HCT116 (cell line): ENCODE measurements at regions not wholly inside any gene's neighbourhood (a gene's known extent, or its start where the extent isn't known, plus 50 kb on each side); places are given as distances from the start of the nearest gene placed in this dataset.
"Not testable (repeated sequence)": the region's sequence is repeated elsewhere in the genome, so short reads cannot be mapped to it uniquely, and the experiment has no call there.

ENCODE experiments used
- ELF1 ChIP-seq: IDR thresholded peaks from 2 replicates; pipeline ENCODE4 v1.6.1; 2012; ENCODE audit warnings: low read depth, borderline replicate concordance
- EZH2 ChIP-seq: fragments of 200-600 bp; sonication (generic); IDR thresholded peaks from 2 replicates; pipeline ENCODE4 v1.6.1; 2017; ENCODE audit warnings: antibody characterized with exemption, mixed run types
- JUND ChIP-seq: IDR thresholded peaks from 2 replicates; pipeline ENCODE4 v1.6.1; 2012
- POLR2A ChIP-seq: IDR thresholded peaks from 2 replicates; pipeline ENCODE4 v1.7.0; 2011; ENCODE audit warnings: borderline replicate concordance; ENCODE audit not compliant: insufficient read depth, insufficient read length; ENCODE audit errors: extremely low read depth
- POLR2AphosphoS5 ChIP-seq: IDR thresholded peaks from 2 replicates; pipeline ENCODE4 v1.6.1; 2011; ENCODE audit warnings: mild to moderate bottlenecking, low read depth, low read length, moderate library complexity
- SIN3A ChIP-seq: IDR thresholded peaks from 2 replicates; pipeline ENCODE4 v1.6.1; 2012; ENCODE audit warnings: low read depth
- SP1 ChIP-seq: IDR thresholded peaks from 2 replicates; pipeline ENCODE4 v1.6.1; 2012; ENCODE audit warnings: low read depth
- SRF ChIP-seq: IDR thresholded peaks from 2 replicates; pipeline ENCODE4 v1.6.1; 2012; ENCODE audit warnings: low read depth
- YY1 ChIP-seq: IDR thresholded peaks from 2 replicates; pipeline ENCODE4 v1.6.1; 2011; ENCODE audit warnings: low read length, low read depth, moderate library complexity, mild to moderate bottlenecking; ENCODE audit not compliant: insufficient replicate concordance; ENCODE audit errors: extremely low read depth
- ZFX ChIP-seq: fragments of 450-650 bp; IDR thresholded peaks from 2 replicates; pipeline ENCODE4 v1.6.1; 2017
- ZNF274 ChIP-seq: fragments of 200-500 bp; sonication (Bioruptor generic); IDR thresholded peaks from 2 replicates; pipeline ENCODE4 v1.6.1; 2014; ENCODE audit warnings: mild to moderate bottlenecking, low read depth, low read length, inconsistent platforms
- TF ChIP-seq, protein P1 (sequence below), 3 experiments: fragments of 200-600 bp in 1 of 3; sonication (generic) in 1 of 3; IDR thresholded peaks in 2 of 3; conservative IDR thresholded peaks in 1 of 3; 2 replicates each; pipeline ENCODE4 v1.5.1; 2012 to 2017; ENCODE audit warnings: low read depth in 2 of 3, low read length in 2 of 3, antibody characterized with exemption in 1 of 3, borderline replicate concordance in 1 of 3, control low read depth in 1 of 3, mild to moderate bottlenecking in 1 of 3, mixed read lengths in 1 of 3, mixed run types in 1 of 3, moderate library complexity in 1 of 3; ENCODE audit not compliant: insufficient read depth in 1 of 3
- TF ChIP-seq, protein P2 (sequence below): IDR thresholded peaks from 2 replicates; pipeline ENCODE4 v1.6.1; 2012

DNA sequence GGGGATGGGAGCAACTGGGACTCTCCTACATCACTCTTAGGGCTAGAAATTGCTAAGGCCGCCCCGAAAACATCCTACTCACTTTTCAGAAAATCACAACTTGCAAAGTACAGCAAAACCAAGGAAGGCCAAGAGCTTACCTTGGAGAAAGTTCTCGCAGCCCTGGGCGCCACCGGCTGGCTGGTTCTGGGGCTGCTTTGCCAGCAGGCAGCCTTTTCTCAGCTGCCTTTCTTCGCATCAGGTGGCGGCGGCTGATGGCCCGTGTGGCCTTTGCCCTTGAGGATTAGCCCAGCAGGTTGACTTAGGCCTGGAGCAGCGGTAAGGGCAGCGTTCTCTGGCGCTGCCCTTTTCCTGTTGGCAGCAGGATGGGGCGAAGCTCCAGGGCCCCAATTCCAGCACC lies 77.3 kb upstream of the THOC3 start:
- TF ChIP-seq, protein P1, sequence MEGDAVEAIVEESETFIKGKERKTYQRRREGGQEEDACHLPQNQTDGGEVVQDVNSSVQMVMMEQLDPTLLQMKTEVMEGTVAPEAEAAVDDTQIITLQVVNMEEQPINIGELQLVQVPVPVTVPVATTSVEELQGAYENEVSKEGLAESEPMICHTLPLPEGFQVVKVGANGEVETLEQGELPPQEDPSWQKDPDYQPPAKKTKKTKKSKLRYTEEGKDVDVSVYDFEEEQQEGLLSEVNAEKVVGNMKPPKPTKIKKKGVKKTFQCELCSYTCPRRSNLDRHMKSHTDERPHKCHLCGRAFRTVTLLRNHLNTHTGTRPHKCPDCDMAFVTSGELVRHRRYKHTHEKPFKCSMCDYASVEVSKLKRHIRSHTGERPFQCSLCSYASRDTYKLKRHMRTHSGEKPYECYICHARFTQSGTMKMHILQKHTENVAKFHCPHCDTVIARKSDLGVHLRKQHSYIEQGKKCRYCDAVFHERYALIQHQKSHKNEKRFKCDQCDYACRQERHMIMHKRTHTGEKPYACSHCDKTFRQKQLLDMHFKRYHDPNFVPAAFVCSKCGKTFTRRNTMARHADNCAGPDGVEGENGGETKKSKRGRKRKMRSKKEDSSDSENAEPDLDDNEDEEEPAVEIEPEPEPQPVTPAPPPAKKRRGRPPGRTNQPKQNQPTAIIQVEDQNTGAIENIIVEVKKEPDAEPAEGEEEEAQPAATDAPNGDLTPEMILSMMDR (IDR thresholded peaks at IDR 0.05 in 2 of 3, conservative IDR thresholded peaks at IDR 0.05 in 1 of 3; ENCODE audit: borderline replicate concordance in 1 of 3, insufficient read depth in 1 of 3, low read depth in 2 of 3, low read length in 2 of 3): not testable (repeated sequence)
- not testable (repeated sequence) for TF ChIP-seq ZFX, POLR2A, ELF1, EZH2, SIN3A, JUND, POLR2AphosphoS5, SRF, ZNF274, SP1, YY1
- TF ChIP-seq, protein P2, sequence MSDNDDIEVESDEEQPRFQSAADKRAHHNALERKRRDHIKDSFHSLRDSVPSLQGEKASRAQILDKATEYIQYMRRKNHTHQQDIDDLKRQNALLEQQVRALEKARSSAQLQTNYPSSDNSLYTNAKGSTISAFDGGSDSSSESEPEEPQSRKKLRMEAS: not testable (repeated sequence)
